Nephron (organoid): ENCODE measurements at regions not wholly inside any gene's neighbourhood (a gene's known extent, or its start where the extent isn't known, plus 50 kb on each side); places are given as distances from the start of the nearest gene placed in this dataset.

Source experiments
- H3K27ac Mint-ChIP-seq, 3 experiments: 2 replicates each; pipeline ENCODE4 v1.8.0; 2020; ENCODE audit warnings: mixed read lengths in 3 of 3, mild to moderate bottlenecking in 2 of 3, moderate library complexity in 1 of 3
- H3K27me3 Mint-ChIP-seq: 2 replicates; pipeline ENCODE4 v1.8.0; 2021; ENCODE audit warnings: low read depth, mild to moderate bottlenecking, moderate library complexity, mixed read lengths
- H3K36me3 Mint-ChIP-seq: 2 replicates; pipeline ENCODE4 v1.8.0; 2020; ENCODE audit warnings: low read depth, mixed read lengths
- H3K4me1 Mint-ChIP-seq: 2 replicates; pipeline ENCODE4 v1.8.0; 2020; ENCODE audit warnings: mixed read lengths
- H3K4me3 Mint-ChIP-seq, 3 experiments: 2 replicates each; pipeline ENCODE4 v1.8.0; 2020; ENCODE audit warnings: mild to moderate bottlenecking in 3 of 3, mixed read lengths in 3 of 3, moderate library complexity in 2 of 3
- H3K9me3 Mint-ChIP-seq: 2 replicates; pipeline ENCODE4 v1.8.0; 2020; ENCODE audit warnings: mixed read lengths
- TF ChIP-seq, protein P1 (sequence below), 3 experiments: fragments of 200-600 bp; sonication (generic); IDR thresholded peaks; one replicate each; pipeline ENCODE4 v1.5.0; 2021; ENCODE audit warnings: antibody characterized with exemption in 3 of 3; ENCODE audit not compliant: unreplicated experiment in 3 of 3

GRCh38 chr2:174662859-174663258 is 65.3 kb upstream of the WIPF1 start:
- H3K27ac Mint-ChIP-seq: peak overlapping the region; percentile 8 to 76 (median 62)
- TF ChIP-seq, protein P1, sequence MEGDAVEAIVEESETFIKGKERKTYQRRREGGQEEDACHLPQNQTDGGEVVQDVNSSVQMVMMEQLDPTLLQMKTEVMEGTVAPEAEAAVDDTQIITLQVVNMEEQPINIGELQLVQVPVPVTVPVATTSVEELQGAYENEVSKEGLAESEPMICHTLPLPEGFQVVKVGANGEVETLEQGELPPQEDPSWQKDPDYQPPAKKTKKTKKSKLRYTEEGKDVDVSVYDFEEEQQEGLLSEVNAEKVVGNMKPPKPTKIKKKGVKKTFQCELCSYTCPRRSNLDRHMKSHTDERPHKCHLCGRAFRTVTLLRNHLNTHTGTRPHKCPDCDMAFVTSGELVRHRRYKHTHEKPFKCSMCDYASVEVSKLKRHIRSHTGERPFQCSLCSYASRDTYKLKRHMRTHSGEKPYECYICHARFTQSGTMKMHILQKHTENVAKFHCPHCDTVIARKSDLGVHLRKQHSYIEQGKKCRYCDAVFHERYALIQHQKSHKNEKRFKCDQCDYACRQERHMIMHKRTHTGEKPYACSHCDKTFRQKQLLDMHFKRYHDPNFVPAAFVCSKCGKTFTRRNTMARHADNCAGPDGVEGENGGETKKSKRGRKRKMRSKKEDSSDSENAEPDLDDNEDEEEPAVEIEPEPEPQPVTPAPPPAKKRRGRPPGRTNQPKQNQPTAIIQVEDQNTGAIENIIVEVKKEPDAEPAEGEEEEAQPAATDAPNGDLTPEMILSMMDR (IDR thresholded peaks at IDR 0.05; ENCODE audit: unreplicated experiment in 3 of 3): no peak
- H3K9me3 Mint-ChIP-seq: no peaks in the 10 kb centered on the region
- peaks cover 22% of the 10 kb centered on the region for H3K4me1 Mint-ChIP-seq
- no peaks in the 10 kb centered on the region for H3K27me3 Mint-ChIP-seq
- H3K36me3 Mint-ChIP-seq: peaks cover 4% of the 10 kb centered on the region
- no peak overlapping the region for H3K4me3 Mint-ChIP-seq

GRCh38 chr2:174662459-174662858 is 64.9 kb upstream of the WIPF1 start:
- Mint-ChIP-seq H3K27ac (peak overlapping the region in 2 of 3 experiments; percentile 8 to 62), H3K36me3 (peaks cover 4% of the 10 kb centered on the region), H3K27me3 (no peaks in the 10 kb centered on the region), H3K9me3 (no peaks in the 10 kb centered on the region), H3K4me3 (no peak overlapping the region), H3K4me1 (peaks cover 18% of the 10 kb centered on the region)
- TF ChIP-seq, protein P1 (IDR thresholded peaks at IDR 0.05; ENCODE audit: unreplicated experiment in 3 of 3): no peak

GRCh38 chr2:174660984-174661675 is 63.5 kb upstream of the WIPF1 start:
- TF ChIP-seq, protein P1 (IDR thresholded peaks at IDR 0.05; ENCODE audit: unreplicated experiment in 3 of 3): no peak
- H3K27ac Mint-ChIP-seq: no peak overlapping the region
- H3K4me3 Mint-ChIP-seq: no peak overlapping the region
- H3K4me1 Mint-ChIP-seq: peaks cover 6% of the 10 kb centered on the region
- H3K27me3 Mint-ChIP-seq: no peaks in the 10 kb centered on the region
- peaks cover 14% of the 10 kb centered on the region for H3K36me3 Mint-ChIP-seq
- peaks cover 1% of the 10 kb centered on the region for H3K9me3 Mint-ChIP-seq

DNA sequence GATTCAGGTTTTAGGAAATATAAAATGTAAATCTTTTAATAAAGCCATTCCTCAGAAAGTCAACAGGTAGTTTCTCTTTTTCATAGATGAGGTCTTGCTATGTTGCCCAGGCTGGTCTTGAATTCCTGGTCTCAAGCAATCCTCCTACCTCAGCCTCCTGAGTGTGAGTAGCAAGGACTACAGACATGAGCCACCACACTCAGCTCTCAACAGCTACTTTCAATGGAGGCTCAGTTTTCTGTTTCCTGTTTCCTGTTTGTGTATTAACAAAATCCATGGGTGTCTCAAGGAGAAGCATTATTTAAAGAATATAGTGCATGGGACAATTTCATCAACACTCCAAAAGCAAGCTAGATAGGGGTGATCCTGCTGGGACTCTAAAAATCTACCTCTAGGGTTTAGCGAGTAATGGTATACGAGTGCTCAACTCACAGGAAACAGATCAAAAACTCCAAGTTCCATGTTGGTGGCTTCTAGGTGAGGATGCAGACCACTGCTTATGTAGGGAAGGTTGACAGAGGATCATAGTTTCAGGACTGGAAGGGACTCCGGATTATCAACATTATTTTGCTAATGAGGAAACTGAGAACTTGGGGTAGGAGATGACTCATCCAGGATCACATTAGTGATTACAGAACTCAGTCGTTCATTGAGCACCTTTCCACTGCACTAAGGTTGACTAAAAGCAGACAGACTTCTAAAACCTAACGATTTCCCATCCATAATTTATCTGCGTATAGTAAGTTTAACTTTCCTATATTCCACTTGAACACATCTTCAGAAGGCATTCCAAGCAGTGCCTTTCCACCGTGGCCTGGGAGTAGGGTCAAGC is 61.7 kb upstream of the WIPF1 start:
- Mint-ChIP-seq H3K27ac (no peak overlapping the region), H3K4me1 (peaks cover 6% of the 10 kb centered on the region), H3K4me3 (no peak overlapping the region), H3K36me3 (peaks cover 21% of the 10 kb centered on the region), H3K27me3 (no peaks in the 10 kb centered on the region), H3K9me3 (peaks cover 4% of the 10 kb centered on the region)
- TF ChIP-seq, protein P1 (IDR thresholded peaks at IDR 0.05; ENCODE audit: unreplicated experiment in 3 of 3): no peak

GRCh38 chr2:174656676-174657176 is 59.1 kb upstream of the WIPF1 start:
- H3K27ac Mint-ChIP-seq: peak overlapping the region in 2 of 3 experiments; percentile 44 to 72
- H3K9me3 Mint-ChIP-seq: peaks cover 4% of the 10 kb centered on the region
- no peak overlapping the region for H3K4me3 Mint-ChIP-seq
- peaks cover 25% of the 10 kb centered on the region for H3K36me3 Mint-ChIP-seq
- H3K27me3 Mint-ChIP-seq: no peaks in the 10 kb centered on the region
- H3K4me1 Mint-ChIP-seq: no peaks in the 10 kb centered on the region
- TF ChIP-seq, protein P1 (IDR thresholded peaks at IDR 0.05; ENCODE audit: unreplicated experiment in 3 of 3): no peak
